Stimulated activated CD4-positive, alpha-beta T cell treated with anti-CD3 and anti-CD28 coated beads, Interleukin-2, amount 100 ng/mL, for 48 hours (primary cell): ENCODE measurements at regions not wholly inside any gene's neighbourhood (a gene's known extent, or its start where the extent isn't known, plus 50 kb on each side); places are given as distances from the start of the nearest gene placed in this dataset.

Experiments used
- DNase-seq, 2 donors: peaks; one replicate each; pipeline ENCODE4 v3.0.0-alpha.2; 2020

DNA sequence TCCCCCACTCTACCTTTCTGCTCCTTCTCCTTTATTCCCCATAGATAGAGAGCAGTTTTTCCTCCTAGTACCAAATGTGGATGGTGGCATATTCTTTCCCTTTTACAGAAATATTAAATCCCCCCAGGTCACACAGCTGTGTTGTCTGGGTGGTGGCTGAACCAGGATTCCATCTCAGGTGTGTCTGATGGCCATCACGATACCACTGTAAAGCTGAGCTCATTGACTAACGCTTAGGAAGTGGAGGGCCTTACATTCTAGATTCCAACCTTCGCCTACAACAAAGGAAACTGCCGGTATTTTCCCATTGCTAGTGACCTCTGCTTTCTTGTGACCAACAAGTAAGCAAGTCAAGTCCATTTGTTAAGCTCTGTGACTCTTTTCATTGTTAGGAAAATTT, 131.9 kb upstream of the KLF4 start:
- DNase-seq, result no peak

DNA sequence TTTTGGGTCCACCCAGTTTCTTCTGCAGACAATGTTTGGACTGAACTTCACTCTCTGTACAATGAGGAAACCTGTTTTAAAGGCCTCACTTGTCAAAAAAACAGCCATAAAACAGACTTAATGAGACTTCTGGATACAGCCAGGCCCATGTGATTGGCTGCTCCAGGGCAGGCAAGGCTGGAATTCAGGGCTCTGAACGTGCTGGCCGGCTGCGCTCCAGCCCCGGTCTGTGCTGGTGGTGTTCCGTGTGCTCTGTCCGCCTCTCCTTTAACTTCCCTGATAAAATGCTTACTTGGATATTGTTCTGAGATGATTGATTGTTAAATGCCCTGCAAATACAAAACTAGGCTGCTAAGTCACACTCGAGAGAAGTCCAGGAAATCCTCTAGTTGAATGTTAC, 131.2 kb upstream of the KLF4 start:
- DNase-seq, result no peak

DNA sequence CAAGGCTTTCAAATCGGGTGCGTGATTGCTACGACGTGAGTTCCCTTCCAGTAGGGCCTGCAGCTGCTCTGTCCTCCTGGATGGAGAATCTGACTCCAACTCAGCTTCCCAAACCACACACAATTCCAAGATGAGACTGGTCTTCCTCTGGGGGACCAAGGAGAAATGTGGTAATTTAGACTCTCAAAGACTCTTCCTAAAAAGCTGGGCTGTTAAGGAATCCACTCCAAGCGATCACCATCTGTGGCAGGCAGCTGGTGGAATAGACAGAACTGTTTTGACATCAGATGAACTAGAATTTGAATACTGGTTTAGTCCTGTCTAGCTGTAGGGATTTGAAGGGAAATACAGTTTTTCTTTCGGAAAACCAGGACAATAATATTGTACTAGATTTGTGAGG, 130.7 kb upstream of the KLF4 start:
- no peak for DNase-seq

DNA sequence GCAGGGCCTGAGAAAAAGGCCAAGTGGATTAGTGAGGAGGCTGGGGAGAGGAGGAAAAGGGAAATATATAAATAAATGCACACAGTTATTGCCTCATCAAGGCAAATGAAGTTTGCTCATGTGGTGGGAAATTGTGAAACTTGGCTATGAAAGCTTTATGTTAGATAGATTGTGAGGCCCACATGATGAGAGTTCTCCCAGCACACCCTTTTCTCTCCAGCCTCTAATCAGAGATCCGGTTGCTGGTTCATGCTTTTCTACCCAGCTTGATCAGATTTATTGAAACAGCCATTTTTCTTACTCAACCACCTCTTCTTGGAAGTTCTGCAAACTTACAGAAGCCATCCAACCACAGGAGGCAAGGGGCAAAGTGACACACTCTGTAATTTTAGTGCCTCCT, 125.8 kb upstream of the KLF4 start:
- no peak for DNase-seq

DNA sequence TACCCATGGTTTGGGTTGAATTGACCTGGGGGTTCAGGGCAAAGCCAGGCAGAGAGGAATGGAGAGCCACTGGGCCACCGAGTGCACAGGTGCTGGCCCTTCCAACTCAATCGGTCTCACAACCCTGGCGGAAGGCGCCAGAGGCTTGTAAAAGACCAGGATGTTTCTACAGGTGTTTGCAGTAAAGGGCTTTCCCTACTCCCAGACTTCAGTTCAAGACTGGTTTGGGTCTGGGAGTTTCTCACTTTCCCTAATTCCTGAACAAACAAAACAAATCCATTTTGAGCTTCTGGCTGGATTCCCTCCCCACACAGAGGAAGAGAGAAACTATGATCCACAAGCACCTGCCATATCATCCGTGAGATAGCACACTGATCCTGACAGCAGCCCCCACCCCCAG, 125.2 kb upstream of the KLF4 start:
- DNase-seq, result no peak

DNA sequence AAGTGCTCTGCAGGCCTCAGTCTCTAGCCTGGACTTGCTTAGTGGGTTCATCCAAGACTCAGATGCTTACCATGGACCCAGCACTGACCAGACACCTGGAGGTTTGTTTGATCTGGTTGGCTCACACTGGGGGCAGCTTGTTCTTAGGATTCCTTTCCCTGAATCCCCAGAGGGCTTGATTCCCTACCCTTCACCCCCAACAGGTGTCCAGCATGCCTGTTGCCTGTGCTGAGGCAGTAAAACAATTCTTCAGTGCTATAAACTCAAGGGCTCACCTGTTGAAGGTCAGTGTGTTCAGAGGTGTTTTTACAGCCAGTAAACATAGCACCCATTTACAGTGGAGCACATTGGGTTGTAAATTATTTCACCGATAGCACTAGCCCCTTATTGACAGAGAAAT, 123.8 kb upstream of the KLF4 start:
- no peak for DNase-seq

DNA sequence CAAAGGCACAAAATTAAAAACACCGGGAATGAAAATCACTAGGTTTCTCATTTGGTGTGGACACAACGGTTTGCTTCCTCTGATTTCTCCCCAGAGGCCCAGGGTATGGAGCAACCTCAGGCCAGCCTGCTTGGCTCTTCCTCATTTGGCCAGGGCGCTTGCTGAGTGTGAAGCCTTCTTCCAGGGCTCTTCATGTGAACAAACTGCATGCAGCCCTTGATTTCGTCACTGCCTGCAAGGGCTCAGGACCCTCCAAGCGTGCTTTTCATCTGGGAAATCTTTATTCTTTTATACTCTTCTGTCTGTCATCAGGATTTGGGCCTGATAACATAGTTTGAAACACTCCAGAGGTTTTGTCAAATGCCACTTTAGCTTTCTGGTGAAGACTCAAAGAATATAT, 122.6 kb upstream of the KLF4 start:
- no peak for DNase-seq

DNA sequence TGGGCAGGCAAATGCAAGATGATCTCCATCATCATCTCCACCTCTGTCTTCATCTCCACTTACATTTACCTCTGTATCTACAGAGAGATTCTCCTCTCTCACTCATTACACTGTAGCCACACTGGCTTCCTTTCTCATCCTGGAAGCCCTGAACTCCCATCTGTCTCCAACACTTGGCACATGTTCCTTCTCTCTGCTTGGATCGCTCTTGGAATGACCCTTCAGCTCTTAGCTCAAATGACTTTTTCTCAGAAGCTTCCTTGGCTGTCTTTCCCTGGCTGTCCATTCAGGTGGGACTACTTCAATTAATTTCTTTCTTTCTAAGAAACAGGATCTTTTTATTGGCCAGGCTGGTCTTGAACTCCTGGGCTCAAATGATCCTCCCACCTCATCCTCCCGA, 120.0 kb upstream of the KLF4 start:
- no peak for DNase-seq

DNA sequence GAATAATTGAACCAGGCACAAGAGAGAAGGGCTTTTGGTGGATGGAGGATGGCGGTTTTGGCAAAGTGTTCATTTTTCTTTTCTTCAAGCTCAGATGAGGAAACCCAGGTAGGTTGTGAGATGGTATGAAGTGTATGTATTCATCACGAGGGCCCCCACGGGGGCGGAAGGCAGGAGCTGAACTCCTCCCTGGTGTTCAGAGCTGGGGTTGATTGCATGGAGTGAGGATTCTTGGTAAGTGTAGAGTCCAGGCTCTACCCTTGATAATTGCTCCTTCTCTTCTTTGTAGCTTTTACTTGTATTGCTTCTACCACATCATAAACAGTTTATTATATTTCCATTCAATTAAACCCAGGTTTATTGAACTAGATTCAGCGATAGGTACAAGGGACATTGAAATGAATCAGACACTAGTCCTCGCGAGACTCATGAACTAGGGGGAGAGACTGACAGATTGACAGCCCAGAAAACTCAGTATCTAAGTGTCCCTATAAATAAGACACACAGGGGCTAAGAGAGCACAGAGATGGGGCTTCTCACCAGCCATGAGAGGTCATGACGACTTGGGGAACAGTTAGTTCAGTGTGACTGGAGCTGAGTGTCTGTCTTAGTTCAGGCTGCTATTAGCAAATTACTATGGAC, 116.7 kb upstream of the KLF4 start:
- DNase-seq, result no peak

DNA sequence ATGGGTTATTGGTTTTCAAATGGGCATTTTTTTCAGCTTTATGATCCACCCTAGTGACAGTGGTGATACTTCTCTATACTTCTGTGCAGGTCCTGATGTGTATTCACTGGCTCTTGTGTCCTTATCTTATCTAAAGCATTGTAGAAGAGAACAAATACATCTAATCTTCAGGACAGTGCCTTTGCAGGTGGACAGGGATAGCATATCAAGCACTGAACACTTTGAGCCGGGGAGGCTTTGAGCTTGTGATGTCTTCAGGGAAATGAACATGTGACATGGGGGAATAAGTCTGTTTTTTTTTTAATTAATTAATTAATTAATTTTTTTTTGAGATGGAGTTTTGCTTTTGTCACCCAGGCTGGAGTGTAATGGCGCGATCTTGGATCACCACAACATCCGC, 115.5 kb upstream of the KLF4 start:
- DNase-seq, result no peak

DNA sequence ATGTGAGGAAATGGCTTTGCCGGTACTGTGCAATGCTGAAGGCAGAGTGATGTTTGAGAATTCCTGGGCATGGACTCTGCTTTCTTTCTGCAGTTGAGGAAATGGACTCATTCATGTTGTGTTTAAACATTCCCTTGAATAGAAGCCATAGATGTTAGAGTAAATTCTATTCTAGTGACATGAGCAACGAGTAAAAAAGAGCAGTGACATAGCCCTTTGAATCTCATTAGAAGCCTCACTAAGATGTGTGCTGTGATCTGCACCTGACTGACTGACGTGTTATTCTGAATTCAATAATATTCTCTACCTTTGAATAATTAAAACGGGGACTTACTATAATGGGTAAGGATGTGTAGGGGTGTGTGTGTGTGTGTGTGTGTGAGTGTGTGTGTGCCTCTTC, 113.7 kb upstream of the KLF4 start:
- no peak for DNase-seq

DNA sequence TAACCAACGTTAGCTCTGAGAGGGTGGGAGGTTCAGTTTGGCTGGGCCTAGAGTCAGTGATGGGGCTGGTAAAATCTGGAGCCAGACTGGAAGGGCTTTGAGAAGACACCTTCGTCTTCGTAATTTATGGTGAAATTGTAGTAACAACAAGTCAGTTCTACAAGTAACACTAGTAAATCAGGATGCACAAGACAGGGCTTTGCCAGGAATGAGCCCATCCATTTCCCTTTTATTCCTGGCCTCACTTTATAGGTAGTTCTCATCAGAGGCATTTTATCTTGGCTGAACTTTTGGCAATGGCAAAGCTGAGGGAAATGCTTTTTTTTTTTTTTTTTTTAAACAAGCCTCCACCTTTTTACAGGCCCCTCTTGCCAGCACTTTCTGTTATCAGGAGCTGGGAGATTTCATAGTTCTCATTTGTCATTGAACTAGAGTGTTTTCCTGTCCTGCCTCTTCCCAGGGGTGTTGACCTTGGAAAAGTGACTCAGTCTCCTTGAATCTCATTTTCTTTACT, 110.5 kb upstream of the KLF4 start:
- no peak for DNase-seq

DNA sequence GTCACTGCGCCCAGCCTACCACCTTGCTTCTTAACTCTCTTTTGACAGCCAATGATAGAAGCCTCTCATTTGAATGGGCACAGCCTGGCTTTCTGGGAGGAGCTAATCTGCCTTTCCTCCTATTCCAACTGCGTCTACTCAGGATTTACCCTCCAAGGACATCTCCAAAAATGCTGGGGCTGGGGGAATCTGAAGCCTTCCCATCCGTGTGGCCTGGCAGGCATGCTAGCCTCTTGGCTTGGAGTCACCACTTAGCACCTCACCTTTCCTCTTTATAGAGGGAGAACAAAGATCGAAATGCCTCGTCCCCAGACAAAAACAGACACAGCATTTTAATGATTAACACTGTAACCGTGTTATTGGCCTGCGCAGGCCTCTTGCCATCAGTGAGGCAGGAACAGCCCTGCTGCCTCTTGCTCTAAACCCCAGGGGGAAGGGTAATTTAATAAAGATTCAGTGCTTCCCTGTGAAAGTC, 108.2 kb upstream of the KLF4 start:
- DNase-seq, result no peak

DNA sequence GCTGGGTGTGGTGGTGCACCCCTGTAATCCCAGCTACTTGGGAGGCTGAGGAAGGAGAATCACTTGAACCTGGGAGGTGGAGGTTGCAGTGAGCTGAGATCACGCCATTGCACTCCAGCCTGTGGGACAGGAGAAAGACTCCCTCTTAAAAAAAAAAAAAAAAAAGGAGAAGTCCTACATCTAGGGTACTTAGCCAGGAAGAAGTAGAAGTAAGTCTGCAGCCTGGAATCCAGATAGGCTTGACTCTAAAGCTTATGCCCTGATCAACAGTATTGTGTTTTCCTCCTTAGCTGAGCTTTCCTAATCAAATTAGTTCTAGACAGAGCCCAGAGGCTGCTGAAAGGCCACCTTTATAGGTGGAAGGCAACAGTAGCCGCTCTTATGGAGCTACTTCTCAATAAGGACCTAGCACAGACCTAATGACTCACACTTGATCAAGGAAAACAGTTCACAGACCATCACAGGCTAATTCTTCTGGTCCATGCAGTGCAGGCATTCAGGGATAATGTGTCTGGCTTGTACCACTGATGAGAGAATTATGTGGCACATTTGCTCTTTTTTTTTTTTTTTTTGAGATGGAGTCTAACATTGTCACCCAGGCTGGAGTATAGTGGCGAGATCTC, 105.5 kb upstream of the KLF4 start:
- no peak for DNase-seq

DNA sequence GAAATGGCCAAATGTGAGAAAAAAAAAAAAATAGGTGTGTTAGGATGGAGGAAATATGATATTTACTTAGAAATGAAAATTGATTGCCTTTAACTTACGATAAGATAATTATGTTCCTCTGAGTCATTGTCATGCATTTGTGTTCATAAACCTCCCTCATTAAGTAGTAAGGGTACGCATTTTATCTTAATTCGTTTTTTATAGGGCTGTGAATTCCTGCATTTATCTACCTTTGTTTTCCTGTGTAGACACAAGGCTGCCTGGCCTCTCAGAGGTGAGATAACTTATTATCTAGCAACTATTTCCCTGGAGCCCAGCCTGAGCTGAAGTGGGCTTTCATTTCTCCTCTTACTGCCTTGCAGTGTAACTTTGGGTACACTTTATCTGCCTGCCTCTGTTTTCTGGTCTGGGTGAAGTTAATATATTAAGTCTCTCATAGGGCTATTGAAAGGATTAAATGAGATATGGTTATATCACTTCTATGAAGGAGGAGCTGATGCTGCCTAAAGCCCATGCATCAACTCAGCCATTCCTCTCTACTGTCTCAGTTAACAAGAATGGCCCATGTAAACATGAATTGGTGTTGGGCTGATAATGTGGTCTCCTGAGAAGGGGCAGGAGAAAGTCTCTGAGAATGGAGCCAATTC, 103.8 kb upstream of the KLF4 start:
- DNase-seq, result no peak

DNA sequence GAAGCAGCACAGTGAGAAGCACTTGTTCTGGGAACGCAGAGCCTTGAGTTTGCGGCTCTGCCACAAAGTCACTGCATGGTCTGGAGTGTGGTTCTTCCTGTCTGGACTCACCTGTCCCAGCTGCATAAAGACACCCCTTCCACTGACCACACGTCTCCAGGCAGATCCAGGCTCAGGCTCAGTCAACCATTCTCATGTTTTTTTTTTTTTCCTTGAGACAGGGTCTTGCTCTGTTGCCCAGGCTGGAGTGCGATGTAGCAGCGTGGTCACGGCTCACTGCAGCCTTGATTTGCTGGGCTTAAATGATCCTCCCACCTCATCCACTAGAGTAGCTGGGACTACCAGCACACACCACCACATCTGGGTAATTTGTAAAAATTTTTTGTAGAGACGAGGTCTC, 102.9 kb upstream of the KLF4 start:
- DNase-seq, result no peak

DNA sequence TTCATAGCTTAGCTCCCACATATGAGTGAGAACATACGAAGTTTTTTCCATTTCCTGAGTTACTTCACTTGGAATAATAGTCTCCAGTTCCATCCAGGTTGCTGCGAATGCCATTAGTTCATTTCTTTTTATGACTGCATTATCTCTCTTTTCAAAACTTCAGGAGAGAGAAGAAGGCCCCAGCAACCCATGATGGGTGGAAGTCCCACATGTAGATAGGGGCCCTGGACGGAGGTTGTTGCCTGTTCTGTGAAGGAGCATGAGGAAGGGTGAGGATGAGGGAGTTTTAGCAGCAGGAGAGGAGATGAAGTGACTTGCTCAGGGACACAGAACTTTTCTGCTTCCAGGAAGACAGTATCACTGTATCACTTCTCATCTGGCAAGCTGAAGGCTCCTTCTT, 102.2 kb upstream of the KLF4 start:
- DNase-seq, result no peak

DNA sequence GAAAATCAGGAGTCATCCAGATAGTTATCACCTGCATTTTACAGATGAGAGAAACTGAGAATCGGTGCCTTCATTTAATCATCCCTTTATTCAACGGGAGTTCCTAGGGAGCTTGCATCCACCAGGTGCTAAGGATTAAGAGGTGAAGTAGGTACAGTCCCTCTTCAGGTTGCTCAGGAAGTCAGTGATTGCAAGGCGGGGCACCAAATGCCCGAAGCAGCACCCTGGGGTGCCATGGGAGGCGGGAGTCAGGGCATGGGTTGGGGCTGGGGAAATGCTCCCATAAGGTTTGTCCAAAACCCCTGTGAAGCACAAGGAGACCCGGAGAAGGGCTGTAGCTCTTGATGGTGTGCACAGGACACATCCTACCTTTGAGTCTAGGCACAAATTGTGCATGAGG, 98.8 kb upstream of the KLF4 start:
- DNase-seq, result no peak

DNA sequence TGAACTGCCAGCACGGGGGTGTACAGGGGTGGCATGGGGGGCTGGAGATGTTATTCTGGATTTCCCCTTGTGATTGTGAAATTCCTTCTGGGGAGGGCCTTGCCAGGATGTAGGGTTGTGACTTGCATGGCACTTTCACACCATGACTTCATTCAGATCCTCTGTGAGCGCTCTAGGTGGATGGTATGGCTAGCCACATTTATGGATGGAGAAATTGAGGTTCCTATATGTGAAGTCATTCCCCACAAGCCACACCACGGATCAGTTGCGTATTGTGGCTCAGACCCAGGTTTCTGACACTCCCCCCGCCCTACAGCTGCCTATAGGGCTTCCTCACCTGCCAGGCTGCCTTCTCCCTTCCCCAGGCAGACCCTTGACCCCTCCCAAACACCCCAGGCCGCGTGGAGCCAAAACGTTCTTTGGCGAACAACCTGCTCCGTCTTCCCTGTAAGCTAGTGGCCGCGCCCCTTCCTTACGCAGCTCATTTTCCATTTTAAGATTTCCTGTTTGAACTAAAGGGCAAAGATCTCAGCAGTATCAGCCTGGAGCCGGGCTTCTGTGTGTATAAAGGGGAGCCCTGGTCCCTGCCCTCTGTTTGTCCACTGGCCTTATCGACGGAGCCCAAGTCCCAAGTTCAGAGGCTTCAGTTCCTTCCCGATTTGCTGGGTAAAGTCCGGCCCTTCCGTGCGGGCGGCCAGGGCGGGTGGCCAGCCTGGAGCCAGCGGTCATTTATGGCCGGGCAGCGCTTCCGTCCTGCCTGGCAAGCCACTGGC, 97.8 kb upstream of the KLF4 start:
- DNase-seq, result no peak

DNA sequence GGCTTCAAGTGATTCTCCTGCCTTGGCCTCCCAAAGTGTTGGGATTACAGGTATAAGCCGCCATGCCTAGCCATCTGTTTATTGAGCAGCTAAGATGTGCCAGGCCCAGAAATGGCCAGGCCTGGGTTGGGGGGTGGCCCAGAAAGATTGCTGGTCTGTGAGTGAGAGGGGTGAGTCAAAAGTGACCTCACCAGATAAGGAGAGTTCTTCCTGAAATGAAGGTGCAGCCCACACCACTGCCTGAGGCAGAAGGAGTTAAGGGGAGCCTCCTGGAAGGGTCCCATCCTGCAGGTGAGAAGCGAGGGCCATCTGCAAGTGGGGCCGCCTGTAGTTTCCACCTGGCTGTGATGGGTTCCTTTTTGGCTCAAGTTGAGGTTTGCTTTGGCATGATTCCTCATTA, 96.9 kb upstream of the KLF4 start:
- DNase-seq, result no peak

DNA sequence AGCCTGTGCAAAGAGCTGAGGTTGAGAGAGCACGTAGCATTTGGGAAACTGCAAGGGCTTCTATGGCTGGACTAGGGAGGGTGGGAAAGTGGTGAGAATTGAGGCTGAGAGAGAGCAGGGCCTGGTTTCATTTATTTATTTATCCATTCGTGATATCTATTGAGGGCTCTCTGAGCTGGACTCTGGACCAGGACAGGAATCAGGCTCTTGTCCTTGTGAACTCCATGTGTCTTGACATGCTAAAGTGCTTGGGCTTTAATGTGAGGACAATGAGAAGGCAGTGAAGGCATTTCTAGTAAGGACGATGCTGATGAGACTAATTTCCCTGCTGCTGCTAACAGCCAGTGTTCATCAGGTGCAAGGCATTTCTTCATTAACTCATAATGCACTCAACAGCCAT, 95.9 kb upstream of the KLF4 start:
- no peak for DNase-seq

DNA sequence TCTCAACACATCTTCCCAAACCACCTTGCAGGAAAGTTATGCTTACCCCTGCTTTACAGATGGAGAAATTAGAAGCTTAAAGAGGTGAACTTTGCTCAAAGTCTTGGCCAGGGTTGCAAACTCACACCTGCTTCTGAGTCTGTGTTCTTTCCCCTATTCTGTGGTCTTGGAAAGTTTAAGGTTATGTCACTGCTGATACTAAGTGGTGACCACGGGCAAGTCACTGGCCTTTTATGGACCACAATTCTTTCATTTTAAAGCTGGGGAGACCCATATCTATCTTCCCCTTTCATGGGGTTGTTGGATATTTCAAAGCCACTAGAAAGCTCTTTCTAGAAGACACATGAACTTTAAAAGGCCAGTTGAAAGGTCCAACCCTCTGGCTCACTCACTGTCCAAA, 95.4 kb upstream of the KLF4 start:
- DNase-seq, result no peak

DNA sequence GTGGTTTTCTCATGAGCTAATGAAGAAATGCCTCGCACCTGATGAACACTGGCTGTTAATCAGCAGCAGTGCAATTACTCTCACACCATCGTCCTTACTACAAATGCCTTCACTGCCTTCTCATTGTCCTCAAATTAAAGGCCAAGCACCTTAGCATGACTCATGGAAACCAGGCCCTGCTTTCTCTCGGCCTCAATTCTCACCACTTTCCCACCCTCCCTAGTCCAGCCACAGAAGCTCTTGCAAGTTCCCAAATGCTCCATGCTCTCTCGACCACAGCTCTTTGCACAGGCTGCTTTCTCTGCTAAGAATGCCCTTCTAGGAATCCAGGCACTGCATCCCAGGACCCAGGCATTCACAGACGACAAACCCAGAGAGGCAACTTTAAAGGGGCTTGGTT, 94.6 kb upstream of the KLF4 start:
- no peak for DNase-seq
